ENCODE measurements at regions not wholly inside any gene's neighbourhood (a gene's known extent, or its start where the extent isn't known, plus 50 kb on each side); places are given as distances from the start of the nearest gene placed in this dataset.

DNA sequence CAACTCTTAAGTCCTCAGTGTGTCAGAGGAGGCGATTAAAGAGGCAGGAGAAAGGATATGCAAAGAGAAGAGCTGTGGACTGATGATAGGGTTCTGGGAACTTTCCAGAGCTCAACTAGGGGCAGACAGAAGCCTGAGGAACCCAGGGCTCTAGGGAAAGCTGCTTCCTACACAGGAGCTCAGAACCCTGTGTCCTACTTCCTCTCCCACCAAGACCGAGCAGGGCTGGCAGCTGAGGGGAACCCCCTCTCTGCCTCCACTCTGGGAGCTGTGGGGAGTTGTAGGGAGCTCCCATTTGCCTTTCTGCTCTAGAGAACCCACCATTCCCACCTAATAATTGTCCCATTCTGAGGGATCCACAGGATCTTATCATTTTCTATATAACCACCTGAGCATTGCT, 674.3 kb downstream of the ACTL7B start:
- no peak overlapping the region for H2AFZ ChIP-seq (ENCODE audit: low read depth, low read length)
- H3K9me3 ChIP-seq (replicated peaks; ENCODE audit: control insufficient read depth, insufficient read depth, low read length) = no peaks in the 10 kb centered on the region
- H3K36me3 ChIP-seq (ENCODE audit: control insufficient read depth in 2 of 2, extremely low read depth in 1 of 2, insufficient read depth in 2 of 2, low read length in 2 of 2) = no peaks in the 10 kb centered on the region
- H3K4me3 ChIP-seq (replicated peaks in 1 of 3; ENCODE audit: insufficient read depth in 1 of 3, low read depth in 1 of 3, low read length in 3 of 3) = no peak overlapping the region
- CTCF ChIA-PET = no interaction called here
- intact Hi-C loops (cut with micrococcal nuclease) = no loop called here
- POLR2A ChIA-PET = no interaction called here
- H3K9me1 ChIP-seq (replicated peaks; ENCODE audit: control insufficient read depth, extremely low read depth, insufficient read depth, low read length) = no peaks in the 10 kb centered on the region
- H3K79me2 ChIP-seq (ENCODE audit: control insufficient read depth, insufficient read depth, low read length) = no peaks in the 10 kb centered on the region
- H3K27me3 ChIP-seq (ENCODE audit: control insufficient read depth in 2 of 2, insufficient read depth in 2 of 2, low read length in 2 of 2) = no peaks in the 10 kb centered on the region
- TF ChIP-seq POLR2AphosphoS5 (IDR thresholded peaks at IDR 0.05; ENCODE audit: insufficient read depth, low read depth, low read length) (no peak), MAX (IDR thresholded peaks at IDR 0.05; ENCODE audit: insufficient read depth, insufficient read length) (no peak), FOS (IDR thresholded peaks at IDR 0.05; ENCODE audit: borderline replicate concordance, insufficient read depth, low read length) (no peak), CTCF (IDR thresholded peaks at IDR 0.05; ENCODE audit: extremely low read depth in 1 of 2, insufficient read depth in 1 of 2, low read depth in 1 of 2, low read length in 2 of 2) (no peak), POLR2A (IDR thresholded peaks at IDR 0.05; ENCODE audit: low read depth, low read length) (no peak), GATA2 (IDR thresholded peaks at IDR 0.05; ENCODE audit: insufficient read depth, insufficient read length, low read depth, low read length) (no peak), MYC (IDR thresholded peaks at IDR 0.05; ENCODE audit: low read depth, low read length) (no peak), JUN (IDR thresholded peaks at IDR 0.05; ENCODE audit: borderline replicate concordance, insufficient read depth, insufficient read length, low read depth) (no peak), EZH2 (IDR thresholded peaks at IDR 0.05; ENCODE audit: borderline replicate concordance, low read depth, low read length, severe bottlenecking) (no peak)
- H3K27ac ChIP-seq (ENCODE audit: insufficient read depth, low read depth, low read length) = no peak overlapping the region
- no TSS peak for BruUV-seq (replicated peaks)
- FAIRE-seq (no peak), DNase-seq (ENCODE audit: low read depth, low spot score) (no peak)
- H3K9ac ChIP-seq (replicated peaks; ENCODE audit: extremely low read depth, insufficient read depth, low read length) = no peak overlapping the region
- peaks cover 6% of the 10 kb centered on the region for H3K4me1 ChIP-seq (ENCODE audit: control insufficient read depth, extremely low read depth, insufficient read depth, low read length)
- H3K4me2 ChIP-seq (ENCODE audit: insufficient read depth, low read length) = no peak overlapping the region
- H4K20me1 ChIP-seq (replicated peaks; ENCODE audit: control insufficient read depth, extremely low read depth, insufficient read depth, low read length) = no peaks in the 10 kb centered on the region
- dilution Hi-C loops (cut with MboI; ENCODE audit: extremely low pct_ligation_motif_present, low sequenced_read_pairs) = no loop called here

All from endothelial cell of umbilical vein (primary cell).